ENCODE measurements at regions not wholly inside any gene's neighbourhood (a gene's known extent, or its start where the extent isn't known, plus 50 kb on each side); places are given as distances from the start of the nearest gene placed in this dataset.

DNA sequence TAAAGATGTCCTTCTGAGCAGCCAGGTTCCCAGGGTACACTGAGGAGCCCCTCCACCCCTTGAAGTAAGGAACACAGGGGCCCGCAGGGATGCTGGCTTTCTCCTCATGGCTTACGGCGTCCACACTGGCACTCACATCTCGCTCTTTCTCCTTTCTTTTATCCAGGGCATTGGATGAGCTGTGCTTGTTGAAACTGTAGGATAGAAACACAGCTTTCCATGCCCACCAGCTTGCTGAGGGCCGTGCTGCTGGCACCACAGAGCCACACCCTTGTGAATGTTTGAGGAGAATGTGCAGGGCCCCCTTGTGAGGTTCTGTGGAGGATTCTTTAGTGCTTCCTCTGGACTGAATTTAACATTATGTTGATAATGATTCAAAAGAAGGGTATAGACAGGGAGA lies 51.7 kb upstream of the B3GAT1 start:
- DNase-seq (ENCODE audit: low read depth in 2 of 2) = no peak

Data from stimulated activated CD4-positive, alpha-beta T cell treated with anti-CD3 and anti-CD28 coated beads, Interleukin-1b, Interleukin-23, amount 100 ng/mL, for 4 hours (primary cell).